Colon (tissue), 2 donors: ENCODE measurements at regions not wholly inside any gene's neighbourhood (a gene's known extent, or its start where the extent isn't known, plus 50 kb on each side); places are given as distances from the start of the nearest gene placed in this dataset.
"Not testable (repeated sequence)": the region's sequence is repeated elsewhere in the genome, so short reads cannot be mapped to it uniquely, and the experiment has no call there.

Experiments used
- FAIRE-seq: peaks from 2 replicates; lab custom pipeline; 2012; peaks lifted over from hg19 to GRCh38; lab: Jason Lieb, UNC
- donor health status: control.
- donor health status: control.

DNA sequence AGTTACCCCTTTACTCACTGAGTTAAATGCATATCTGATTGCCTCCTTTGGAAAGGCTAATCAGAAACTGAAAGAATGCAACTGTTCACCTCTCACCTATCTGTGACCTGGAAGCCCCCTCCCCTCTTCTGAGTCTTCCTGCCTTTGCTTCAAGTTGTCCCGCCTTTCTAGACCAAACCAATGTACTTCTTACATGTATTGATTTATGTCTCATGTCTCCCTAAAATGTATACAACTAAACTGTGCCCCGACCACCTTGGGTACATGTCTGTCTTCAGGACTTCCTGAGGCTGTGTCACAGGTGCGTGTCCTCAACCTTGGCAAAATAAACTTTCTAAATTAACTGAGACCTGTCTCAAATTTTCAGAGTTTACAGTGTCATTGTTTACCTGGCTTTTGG lies 1167.2 kb downstream of the TAF11L14 start:
- not testable (repeated sequence) for FAIRE-seq

DNA sequence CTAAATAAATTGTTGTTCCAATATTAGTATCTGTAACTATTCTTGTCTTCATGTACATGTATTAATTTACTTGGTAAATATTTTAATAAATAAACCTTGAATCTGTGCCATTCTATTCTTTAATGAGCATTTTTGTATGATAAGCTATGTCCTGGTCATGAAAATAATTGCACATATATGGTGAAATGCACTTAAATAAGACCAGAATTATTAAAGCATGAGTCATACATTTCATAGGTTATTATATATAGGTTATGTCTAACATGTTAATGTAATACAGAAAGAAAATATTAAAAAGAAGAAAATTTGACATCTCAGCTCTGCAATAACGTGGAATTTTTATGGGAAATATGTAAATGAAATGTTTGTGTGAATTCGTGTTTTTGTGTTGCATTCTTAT lies 1168.1 kb downstream of the TAF11L14 start:
- peak; percentile 14 for FAIRE-seq

DNA sequence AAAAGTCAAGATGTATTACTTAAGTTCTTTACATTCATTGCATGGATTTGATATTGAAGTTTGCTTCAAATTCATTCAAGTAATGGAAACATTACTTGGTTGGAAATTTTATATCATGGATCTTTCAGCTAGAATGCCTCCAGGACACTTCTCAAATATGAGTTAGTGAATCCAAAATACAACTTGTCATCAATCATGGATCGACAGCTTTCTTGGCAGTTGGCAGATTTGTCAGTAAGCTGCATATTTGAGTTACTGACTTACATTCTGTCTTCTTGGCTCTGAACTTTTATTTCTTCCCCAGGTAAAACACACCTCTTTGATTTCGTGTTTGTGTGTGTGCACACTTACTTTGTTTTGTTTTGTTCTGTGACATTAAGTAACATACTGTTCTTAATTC lies 1171.1 kb downstream of the TAF11L14 start:
- no peak for FAIRE-seq

DNA sequence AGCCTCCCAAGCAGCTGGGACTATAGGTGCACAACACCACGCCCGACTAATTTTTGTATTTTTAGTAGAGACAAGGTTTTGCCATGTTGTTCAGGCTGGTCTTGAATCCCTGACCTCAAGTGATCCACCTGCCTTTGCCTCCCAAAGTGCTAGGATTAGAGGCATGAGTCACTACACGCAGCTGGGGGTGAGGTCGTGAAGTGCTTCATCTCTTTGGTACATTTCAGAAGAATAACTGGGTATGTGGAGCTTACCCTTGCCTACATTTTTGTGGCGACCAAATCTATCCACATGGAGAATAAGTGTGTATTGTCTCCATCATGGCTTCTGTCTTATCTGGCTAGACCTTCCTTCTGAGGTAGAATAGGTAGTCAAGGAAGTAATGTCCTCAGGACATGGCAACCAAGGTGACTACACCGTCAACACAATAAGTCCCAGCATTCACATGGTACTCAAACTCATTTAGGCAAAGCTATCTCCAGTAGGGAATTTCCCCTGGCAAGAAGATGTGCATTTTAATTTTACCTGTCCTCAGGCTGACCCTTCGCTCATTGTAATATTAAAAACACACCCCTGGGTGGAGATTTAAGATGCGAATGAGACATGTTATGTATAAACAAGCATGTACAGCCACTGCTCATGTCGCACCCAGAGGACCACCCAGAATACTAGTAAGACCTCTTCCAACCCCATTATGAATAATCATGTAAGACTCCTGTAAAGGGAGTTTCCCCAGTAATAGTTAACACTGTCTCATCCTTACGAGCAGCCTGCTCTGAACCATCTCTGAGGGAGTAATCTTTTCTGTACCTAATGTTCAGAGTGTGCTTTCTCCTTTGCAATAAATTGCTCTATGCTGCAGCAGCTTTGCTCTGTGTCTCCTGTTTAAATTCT lies 1173.2 kb downstream of the TAF11L14 start:
- FAIRE-seq, result no peak

DNA sequence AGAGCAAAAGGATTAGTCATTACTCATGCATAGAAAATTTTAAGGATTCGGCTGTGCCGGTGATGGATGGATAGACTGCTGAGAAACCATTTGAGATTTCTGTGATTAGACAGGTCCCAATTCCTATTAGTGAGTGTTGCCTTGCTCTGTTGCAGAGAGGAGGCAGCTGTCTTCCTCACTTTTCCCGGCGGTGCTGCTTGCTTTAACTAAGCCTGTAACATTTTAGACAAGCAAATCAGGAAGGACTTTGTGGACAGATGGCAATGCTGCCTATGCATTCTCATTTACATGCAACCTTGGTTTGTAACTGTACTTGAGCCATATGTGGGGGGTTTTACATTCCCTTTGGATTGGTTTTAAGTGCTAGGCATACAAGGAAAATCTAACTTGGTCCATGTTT lies 1176.3 kb downstream of the CDH18 start:
- FAIRE-seq, result no peak

DNA sequence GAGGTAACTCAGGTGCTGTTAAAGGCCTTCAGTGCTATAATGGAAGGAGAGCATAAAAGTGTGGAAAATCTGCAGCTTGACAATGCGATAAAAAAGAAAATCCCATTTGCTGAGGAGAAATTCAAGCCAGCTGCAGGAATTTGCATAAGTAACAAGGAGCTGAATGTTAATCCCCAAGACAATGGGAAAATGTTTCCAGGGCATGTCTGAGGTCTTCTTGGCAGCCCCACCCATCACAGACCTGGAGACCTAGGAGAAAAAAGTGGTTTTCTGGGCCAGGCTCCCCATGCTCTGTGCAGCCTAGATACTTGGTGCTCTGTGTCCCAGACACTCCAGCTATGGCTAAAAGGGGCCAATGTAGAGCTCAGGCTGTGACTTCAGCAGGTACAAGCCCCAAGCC lies 1159.6 kb downstream of the CDH18 start:
- FAIRE-seq, result no peak

DNA sequence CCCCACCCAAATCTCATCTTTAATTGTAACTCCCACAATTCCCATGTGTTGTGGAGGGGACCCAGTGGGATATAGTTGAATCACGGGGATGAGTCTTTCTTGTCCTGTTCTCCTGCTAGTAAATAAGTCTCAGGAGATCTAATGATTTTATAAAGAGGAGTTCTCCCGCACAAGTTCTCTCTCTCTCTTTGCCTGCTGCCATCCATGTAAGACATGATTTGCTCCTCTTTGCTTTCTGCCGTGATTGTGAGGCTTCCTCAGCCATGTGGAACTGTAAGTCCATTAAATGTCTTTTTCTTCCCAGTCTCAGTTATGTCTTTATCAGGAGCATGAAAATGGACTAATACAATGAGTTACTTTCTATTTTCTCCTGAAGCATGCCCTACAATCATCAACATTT lies 1158.5 kb downstream of the CDH18 start:
- no peak for FAIRE-seq

DNA sequence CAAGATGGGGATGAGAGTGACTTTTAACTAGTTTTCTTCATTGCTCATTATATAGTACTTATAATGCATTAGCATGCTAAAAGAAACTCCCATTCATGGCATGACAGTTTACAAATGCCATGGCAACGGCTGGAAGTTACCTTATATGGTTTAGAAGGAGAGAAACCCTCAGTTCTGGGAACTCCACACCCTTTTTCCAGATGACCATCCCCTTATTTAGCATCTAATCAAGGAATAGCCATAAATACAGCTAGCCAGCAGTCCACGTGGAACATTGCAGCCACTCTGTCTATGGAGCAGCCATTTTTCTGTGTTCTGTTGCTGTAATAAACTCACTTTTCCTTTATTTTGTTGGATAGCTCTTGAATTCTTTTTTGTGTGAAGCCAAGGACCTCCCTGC lies 1137.8 kb downstream of the CDH18 start:
- FAIRE-seq, result no peak

DNA sequence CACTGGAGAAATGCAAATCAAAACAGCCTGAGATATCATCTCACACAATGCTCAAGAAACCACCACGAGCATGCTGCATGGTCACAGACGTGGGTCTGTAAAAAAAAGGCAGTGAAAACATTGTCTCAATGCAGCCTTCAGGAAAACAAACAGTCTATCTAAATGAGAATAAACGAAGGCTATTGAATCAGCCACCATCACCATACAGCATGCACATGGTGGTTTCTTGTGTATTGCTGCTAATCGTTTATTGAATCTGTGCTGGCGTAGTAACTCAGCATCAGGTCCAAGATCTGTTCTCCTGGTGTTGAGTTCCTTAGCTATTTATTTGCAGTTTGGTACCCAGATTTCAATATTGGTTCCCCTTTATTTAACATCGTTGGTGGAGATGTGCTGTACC lies 1115.0 kb downstream of the CDH18 start:
- no peak for FAIRE-seq

DNA sequence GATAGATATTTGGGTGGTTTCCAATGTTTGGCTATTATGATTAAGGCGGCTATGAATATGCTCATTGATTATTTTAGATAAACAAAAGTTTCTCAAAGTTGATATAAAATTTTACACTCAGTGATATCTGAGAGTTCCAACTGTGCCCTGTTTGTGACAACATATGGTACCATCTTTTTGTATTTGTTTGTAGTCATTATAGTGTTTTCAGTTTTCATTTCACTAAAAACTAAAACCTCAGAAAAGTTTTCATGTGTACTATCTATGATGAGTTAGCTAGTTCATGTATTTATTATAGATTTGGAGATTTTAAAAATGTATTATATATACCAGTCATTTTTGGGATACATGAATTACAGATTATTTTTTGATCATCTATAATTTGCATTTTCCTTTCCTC lies 1111.4 kb downstream of the CDH18 start:
- no peak for FAIRE-seq

DNA sequence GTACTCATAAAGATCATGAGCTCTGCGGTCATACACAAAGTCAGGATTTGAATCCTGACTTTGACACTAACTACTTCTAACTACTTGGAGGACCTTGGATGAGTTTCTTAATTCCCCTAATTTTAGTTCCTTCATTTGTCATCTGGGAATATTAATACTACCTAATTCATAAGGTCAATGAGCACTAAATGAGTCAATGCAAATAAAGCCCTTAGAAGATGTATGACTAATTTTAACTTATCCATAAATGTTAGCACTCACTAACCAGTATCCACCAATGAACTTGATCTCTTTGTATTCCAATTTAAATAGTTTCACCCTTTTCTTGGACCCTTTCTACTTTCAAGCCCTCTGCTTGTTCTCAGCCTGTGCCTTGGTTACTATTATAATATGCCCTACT lies 1106.4 kb downstream of the CDH18 start:
- FAIRE-seq, result no peak

DNA sequence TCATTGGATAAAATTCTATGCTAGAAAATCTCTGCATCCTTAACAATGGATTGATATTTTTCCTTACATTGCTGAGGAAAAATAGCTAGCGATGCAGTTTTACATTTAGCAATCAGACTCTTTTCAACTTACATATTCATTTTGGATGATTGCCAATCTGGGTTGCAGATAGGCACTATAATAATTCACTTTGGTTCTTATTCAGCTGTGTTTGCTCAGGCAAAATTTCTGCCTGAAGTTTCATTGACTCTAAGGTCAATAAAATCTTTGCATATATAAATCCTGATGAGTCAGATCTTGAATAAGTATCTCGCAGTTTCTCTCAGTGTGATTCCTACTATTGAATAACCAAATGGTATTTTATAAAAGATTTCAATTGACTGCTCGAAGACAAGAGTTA lies 1105.8 kb downstream of the CDH18 start:
- no peak for FAIRE-seq

DNA sequence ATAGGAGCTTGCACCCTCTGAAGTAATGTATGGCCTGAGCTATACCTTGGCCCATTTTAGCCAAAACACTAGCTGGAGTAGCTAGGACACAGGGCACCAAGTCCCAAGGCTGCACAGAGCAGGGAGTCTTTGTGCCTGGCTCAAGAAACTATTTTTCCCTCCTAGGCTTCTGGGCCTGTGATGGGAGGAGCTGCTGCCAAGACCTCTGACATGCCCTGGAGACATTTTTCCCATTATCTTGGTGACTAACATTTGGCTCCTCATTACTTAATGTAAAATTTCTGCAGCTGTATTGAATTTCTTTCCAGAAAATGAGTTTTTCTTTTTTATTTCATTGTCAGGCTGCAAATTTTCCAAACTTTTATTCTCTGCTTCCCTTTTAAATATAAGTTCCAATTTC lies 1099.2 kb downstream of the CDH18 start:
- FAIRE-seq, result no peak

DNA sequence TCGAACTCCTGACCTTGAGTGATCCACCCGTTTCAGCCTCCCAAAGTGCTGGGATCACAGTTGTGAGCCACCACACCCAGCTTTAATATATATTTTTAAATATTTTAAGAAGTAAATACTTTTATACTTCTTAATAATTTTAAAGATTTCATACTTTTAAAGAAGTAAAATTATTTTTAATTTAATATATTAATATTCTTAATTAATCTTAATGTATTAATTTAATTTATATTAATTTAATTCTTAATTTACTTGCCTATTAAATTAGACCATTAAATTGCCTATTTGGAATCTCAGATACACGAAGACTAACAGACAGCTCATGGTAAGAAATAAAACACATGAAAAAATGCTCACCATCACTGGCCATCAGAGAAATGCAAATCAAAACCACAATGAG lies 1087.4 kb downstream of the CDH18 start:
- no peak for FAIRE-seq

DNA sequence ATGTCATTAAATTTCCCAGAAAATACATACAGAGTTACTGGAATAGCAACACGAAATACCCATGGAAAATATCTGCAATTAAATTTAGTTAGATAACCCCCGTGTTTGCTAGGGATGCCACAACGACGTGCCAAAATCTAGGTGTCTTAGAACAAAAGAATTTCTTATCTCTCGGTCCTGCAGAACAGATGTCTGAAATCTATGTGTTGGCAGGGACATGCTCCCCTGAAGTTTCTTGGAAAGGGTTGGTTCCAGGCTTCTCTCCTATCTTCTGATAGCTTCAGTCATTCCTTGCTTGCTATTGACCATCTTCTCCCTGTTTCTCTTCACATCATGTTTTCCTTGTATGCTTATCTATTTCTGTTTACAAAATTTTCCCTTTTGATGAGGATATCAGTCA lies 1067.0 kb downstream of the CDH18 start:
- no peak for FAIRE-seq

DNA sequence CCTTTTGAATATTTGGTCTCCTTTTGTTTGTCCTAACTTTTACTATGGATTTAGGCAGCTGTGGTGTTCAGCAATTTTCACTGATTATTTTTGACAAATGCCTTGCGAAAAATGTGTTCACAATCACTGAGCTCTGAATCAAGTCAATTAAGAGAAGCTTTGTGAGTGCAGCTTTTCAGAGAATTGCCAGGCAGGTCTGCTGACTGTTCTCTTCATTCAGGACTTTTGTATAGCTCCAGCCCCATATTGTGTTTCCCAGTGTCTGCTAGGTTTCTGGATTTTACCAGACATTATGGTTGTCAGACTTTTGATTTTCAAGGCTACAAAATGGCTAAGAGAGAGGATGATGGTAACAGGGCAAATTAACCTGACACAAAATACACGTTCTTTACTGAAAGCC lies 1055.9 kb downstream of the CDH18 start:
- no peak for FAIRE-seq

DNA sequence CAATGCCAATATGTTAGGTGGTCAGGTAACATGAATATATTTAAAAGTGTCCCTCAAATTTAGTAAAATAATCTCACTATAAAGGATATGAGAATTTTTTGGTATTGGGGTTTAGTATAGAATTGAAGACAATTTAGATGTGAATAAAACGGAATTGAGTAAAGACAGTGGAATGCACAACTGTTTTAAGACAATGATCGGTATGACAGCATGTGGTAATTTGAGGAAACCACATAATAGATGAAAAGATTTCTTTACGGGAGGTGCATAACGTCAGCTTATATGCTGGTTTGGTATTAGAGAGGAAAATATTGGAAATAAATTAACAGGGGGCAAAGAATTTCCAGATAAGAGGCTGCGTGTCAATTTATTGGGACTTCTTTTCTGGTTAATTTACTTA lies 1043.2 kb downstream of the CDH18 start:
- FAIRE-seq, result no peak

DNA sequence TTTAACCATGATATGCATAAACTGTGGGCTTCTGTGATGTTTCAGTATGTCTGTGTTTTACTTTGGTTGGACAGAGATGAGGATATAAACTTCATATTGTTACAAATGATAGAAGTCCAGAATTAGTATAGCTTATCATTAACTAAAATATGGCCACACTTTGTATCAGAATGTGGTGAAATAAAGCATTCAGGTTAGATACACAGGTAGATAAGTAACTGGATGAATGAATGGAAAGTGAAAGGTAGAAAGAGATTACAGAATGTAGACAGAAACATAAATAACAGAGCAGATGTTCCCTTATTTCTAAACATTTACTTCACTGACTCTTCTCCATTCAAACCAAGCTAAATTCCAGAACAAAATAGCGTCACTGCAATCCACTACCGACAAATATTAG lies 1033.8 kb downstream of the CDH18 start:
- FAIRE-seq, result no peak

DNA sequence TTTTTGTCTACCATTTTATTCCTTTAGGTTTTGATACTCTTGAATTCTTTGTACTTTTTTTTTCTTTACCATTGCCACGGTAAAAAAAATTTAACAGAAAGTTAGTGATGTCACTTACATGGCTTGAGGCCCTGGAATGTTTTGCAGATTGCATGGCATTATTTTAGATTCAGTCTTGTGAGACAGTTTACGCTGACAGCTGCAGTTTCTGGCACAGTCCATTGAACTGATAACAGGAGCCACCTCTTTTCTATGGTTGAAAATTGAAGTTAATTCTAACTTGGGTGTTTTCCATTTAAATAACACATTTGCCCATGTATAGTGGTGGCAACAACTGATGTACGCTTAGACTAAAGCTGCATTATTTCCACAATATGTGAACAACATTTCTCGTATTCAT lies 1028.5 kb downstream of the CDH18 start:
- FAIRE-seq, result no peak

DNA sequence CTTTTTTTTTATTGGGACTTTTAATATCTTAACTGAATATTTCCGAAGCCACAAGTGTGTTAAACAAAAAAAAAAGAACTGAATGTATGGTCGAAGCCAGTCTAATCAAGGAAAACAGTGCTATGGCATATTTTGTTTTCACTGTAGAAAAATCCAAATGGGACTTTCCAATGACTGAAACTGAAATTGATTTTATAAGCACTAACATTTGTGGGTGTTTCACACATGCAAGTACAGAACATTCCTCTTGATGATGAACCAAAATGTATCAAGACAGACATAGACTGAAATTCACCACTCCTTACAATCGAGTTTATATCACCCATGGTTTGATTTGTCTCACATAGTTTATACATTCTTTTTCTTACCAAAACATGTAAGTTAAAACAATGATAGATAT lies 1026.8 kb downstream of the CDH18 start:
- no peak for FAIRE-seq

DNA sequence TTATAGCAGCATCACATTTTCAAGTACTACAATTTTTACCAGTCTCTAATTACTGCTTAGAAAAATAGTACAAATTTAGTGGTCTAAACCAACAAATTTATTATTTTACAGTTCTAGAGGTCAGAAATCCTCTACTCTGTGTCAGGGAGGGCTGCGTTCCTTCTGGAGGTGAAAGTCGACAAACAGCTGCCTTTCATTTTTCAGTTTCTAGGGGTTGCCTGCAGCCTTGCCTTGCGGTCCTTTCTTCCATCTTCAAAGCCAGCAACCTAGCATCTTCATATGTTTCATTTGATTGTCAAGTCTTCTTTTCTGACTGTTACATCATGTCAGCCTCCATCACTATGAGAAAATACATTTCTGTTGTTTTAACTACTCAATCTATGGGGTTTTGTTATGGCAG lies 1022.1 kb downstream of the CDH18 start:
- no peak for FAIRE-seq

DNA sequence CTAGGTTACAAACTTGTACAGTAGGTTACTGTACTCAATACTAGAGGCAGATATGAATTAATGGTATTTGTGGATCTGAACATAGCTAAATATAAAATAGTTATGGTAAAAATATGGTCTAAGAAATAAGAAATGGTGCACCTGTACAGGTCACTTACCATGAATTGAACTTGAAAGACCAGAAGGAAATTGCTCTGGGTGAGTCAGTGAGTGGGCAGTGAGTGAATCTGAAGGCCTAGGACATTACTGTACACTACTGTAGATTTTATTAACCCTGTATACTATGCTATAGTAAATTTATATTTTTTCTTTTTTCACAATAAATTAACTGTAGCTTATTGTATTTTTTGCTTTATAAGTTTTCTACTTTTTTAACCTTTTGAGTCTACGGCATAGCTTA lies 1020.4 kb downstream of the CDH18 start:
- no peak for FAIRE-seq

DNA sequence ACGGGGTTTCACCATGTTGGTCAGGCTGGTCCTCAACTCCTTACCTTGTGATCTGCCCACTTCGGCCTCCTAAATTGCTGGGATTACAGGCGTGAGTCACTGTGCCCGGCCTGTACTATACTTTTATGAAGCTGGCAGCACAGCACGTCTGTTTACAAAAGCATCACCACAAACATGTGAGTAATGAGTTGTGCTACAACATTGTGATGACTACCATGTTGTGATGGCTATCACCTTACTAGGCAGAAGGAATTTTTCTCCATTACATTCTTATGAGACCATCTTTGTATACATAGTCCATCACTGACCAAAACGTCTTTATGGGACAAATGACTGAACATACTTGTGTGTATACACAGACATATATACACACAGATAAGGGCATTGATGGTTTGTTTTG lies 1019.0 kb downstream of the CDH18 start:
- FAIRE-seq, result no peak

DNA sequence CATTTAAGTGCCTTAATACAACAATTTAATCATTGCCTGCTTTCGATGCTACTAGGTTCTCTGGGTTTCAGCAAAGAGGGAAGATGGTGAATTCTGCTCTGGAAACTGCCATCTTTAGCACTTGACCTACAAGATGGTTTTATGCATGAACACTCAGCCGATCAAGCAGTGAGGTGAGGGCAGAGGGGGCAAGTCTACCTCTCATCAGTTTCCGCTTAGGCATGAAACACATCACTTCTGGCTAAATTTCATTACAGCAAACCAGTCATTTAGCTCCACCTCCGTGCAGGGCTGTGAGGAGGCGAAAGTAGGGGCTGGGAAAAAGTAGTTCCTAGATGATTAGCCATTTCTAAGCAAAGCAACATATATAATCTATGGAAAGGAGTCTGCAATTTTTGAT lies 1018.0 kb downstream of the CDH18 start:
- FAIRE-seq, result no peak

DNA sequence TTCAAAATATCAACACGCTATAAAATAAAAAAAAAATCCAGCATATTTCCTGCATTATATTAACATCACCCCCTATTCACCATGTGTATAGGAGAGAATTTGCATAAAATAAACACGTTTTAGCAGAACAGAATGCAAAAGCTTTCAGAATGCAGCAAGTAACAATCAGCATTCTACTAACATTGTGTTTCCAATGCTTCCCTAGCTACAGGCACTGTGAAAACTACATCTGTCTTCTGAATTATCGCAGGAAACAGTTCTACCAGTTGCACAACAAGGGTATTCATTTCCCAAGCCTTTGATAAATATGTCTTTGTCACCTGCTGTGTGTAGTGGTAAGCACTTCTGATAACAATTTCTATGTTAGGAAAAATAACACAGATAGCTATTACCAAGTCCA lies 1015.8 kb downstream of the CDH18 start:
- FAIRE-seq, result no peak
